Neural cell (in vitro differentiated cells): ENCODE measurements at regions not wholly inside any gene's neighbourhood (a gene's known extent, or its start where the extent isn't known, plus 50 kb on each side); places are given as distances from the start of the nearest gene placed in this dataset.

Source experiments
- H2AFZ ChIP-seq: fragments of 200-600, 300-800 bp; sonication (generic), shearing (Covaris generic); 2 replicates; pipeline ENCODE4 v1.6.0; 2014; ENCODE audit warnings: low read depth, mild to moderate bottlenecking, antibody characterized with exemption, low read length, moderate library complexity
- H3F3A ChIP-seq: fragments of 200-600 bp; shearing (Covaris generic); 2 replicates; pipeline ENCODE4 v1.6.1; 2016; ENCODE audit warnings: mild to moderate bottlenecking, moderate library complexity, mixed read lengths, antibody characterized with exemption, low read length; ENCODE audit not compliant: insufficient read depth, poor library complexity, severe bottlenecking
- H3K27ac ChIP-seq: fragments of 200-600, 300-800 bp; sonication (generic), shearing (Covaris generic); 2 replicates; pipeline ENCODE4 v1.5.1; 2014; ENCODE audit warnings: mild to moderate bottlenecking, low read length, moderate library complexity
- H3K27me3 ChIP-seq: fragments of 300-800, 200-600 bp; sonication (generic), shearing (Covaris generic); 2 replicates; pipeline ENCODE4 v1.6.0; 2014; ENCODE audit warnings: mild to moderate bottlenecking, low read depth, low read length, moderate library complexity; ENCODE audit not compliant: insufficient read depth
- H3K36me3 ChIP-seq: fragments of 300-800, 200-600 bp; sonication (generic), shearing (Covaris generic); 2 replicates; pipeline ENCODE4 v1.5.1; 2014; ENCODE audit warnings: mild to moderate bottlenecking, antibody characterized with exemption, low read length, moderate library complexity; ENCODE audit not compliant: insufficient read depth
- H3K4me2 ChIP-seq: fragments of 300-800, 200-600 bp; sonication (generic), shearing (Covaris generic); 2 replicates; pipeline ENCODE4 v1.6.0; 2014; ENCODE audit warnings: mild to moderate bottlenecking, low read length
- H3K4me3 ChIP-seq: fragments of 300-800, 200-600 bp; sonication (generic), shearing (Covaris generic); 2 replicates; pipeline ENCODE4 v1.5.1; 2014; ENCODE audit warnings: mild to moderate bottlenecking, low read length, moderate library complexity
- H3K79me2 ChIP-seq: fragments of 200-600 bp; shearing (Covaris generic); replicated peaks from 2 replicates; pipeline ENCODE4 v1.6.0; 2014; ENCODE audit warnings: mild to moderate bottlenecking, low read length, moderate library complexity; ENCODE audit not compliant: insufficient read depth
- H3K9ac ChIP-seq: fragments of 300-800, 200-600 bp; sonication (generic), shearing (Covaris generic); 2 replicates; pipeline ENCODE4 v1.6.1; 2016; ENCODE audit warnings: mild to moderate bottlenecking, low read length, mixed read lengths
- H3K9me2 ChIP-seq: fragments of 200-600 bp; shearing (Covaris generic); 2 replicates; pipeline ENCODE4 v1.6.1; 2016; ENCODE audit warnings: mild to moderate bottlenecking, low read length, mixed read lengths; ENCODE audit not compliant: insufficient read depth
- H3K9me3 ChIP-seq: fragments of 200-600, 300-800 bp; sonication (generic), shearing (Covaris generic); 2 replicates; pipeline ENCODE4 v1.6.1; 2016; ENCODE audit warnings: mild to moderate bottlenecking, mixed run types, low read length, moderate library complexity, mixed read lengths
- H4K20me1 ChIP-seq: fragments of 200-600 bp; shearing (Covaris generic); 2 replicates; pipeline ENCODE4 v1.6.1; 2016; ENCODE audit warnings: mild to moderate bottlenecking, mixed run types; ENCODE audit not compliant: insufficient read depth
- EP300 ChIP-seq: fragments of 450-650 bp; conservative IDR thresholded peaks from 2 replicates; pipeline ENCODE4 v1.6.1; 2014; ENCODE audit warnings: antibody characterized with exemption, mild to moderate bottlenecking, moderate library complexity; ENCODE audit not compliant: poor library complexity, severe bottlenecking
- EZH2 ChIP-seq: fragments of 200-600, 300-800 bp; shearing (Covaris generic), sonication (generic); IDR thresholded peaks from 2 replicates; pipeline ENCODE4 v1.6.1; 2014; ENCODE audit warnings: antibody characterized with exemption, low read length, borderline replicate concordance, mild to moderate bottlenecking; ENCODE audit not compliant: insufficient read depth, poor library complexity, severe bottlenecking
- MXI1 ChIP-seq: fragments of 450-650 bp; conservative IDR thresholded peaks from 2 replicates; pipeline ENCODE4 v1.6.1; 2014; ENCODE audit warnings: antibody characterized with exemption, mild to moderate bottlenecking; ENCODE audit not compliant: poor library complexity, severe bottlenecking
- POLR2AphosphoS5 ChIP-seq: IDR thresholded peaks from 2 replicates; pipeline ENCODE4 v1.6.1; 2012
- RAD21 ChIP-seq: fragments of 450-650 bp; conservative IDR thresholded peaks from 2 replicates; pipeline ENCODE4 v1.6.1; 2014; ENCODE audit warnings: antibody characterized with exemption, mild to moderate bottlenecking, moderate library complexity
- SMC3 ChIP-seq: fragments of 450-650 bp; conservative IDR thresholded peaks from 2 replicates; pipeline ENCODE4 v1.6.1; 2014; ENCODE audit warnings: antibody characterized with exemption, mild to moderate bottlenecking, moderate library complexity; ENCODE audit not compliant: poor library complexity
- TAF1 ChIP-seq: IDR thresholded peaks from 2 replicates; pipeline ENCODE4 v1.6.1; 2012; ENCODE audit warnings: low read depth
- TF ChIP-seq, protein P1 (sequence below): fragments of 450-650 bp; IDR thresholded peaks from 2 replicates; pipeline ENCODE4 v1.5.1; 2014; ENCODE audit warnings: antibody characterized with exemption, mild to moderate bottlenecking, moderate library complexity; ENCODE audit not compliant: poor library complexity, severe bottlenecking
- TF ChIP-seq, protein P2 (sequence below): IDR thresholded peaks from 2 replicates; pipeline ENCODE4 v1.6.1; 2012; ENCODE audit warnings: borderline replicate concordance

GRCh38 chr7:49714182-49714581 lies 59.3 kb upstream of the VWC2 start:
- Histone ChIP-seq H3F3A (no peaks in the 10 kb centered on the region), H3K9ac (no peak overlapping the region), H3K4me2 (no peak overlapping the region), H4K20me1 (no peaks in the 10 kb centered on the region), H2AFZ (no peak overlapping the region), H3K36me3 (no peaks in the 10 kb centered on the region), H3K9me2 (no peaks in the 10 kb centered on the region), H3K27me3 (no peaks in the 10 kb centered on the region), H3K27ac (no peak overlapping the region), H3K9me3 (no peaks in the 10 kb centered on the region), H3K4me3 (no peak overlapping the region), H3K79me2 (no peaks in the 10 kb centered on the region)
- TF ChIP-seq, protein P1, sequence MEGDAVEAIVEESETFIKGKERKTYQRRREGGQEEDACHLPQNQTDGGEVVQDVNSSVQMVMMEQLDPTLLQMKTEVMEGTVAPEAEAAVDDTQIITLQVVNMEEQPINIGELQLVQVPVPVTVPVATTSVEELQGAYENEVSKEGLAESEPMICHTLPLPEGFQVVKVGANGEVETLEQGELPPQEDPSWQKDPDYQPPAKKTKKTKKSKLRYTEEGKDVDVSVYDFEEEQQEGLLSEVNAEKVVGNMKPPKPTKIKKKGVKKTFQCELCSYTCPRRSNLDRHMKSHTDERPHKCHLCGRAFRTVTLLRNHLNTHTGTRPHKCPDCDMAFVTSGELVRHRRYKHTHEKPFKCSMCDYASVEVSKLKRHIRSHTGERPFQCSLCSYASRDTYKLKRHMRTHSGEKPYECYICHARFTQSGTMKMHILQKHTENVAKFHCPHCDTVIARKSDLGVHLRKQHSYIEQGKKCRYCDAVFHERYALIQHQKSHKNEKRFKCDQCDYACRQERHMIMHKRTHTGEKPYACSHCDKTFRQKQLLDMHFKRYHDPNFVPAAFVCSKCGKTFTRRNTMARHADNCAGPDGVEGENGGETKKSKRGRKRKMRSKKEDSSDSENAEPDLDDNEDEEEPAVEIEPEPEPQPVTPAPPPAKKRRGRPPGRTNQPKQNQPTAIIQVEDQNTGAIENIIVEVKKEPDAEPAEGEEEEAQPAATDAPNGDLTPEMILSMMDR: no peak
- no peak for TF ChIP-seq EZH2
- TF ChIP-seq EP300: no peak
- TF ChIP-seq MXI1: no peak
- TF ChIP-seq, protein P2, sequence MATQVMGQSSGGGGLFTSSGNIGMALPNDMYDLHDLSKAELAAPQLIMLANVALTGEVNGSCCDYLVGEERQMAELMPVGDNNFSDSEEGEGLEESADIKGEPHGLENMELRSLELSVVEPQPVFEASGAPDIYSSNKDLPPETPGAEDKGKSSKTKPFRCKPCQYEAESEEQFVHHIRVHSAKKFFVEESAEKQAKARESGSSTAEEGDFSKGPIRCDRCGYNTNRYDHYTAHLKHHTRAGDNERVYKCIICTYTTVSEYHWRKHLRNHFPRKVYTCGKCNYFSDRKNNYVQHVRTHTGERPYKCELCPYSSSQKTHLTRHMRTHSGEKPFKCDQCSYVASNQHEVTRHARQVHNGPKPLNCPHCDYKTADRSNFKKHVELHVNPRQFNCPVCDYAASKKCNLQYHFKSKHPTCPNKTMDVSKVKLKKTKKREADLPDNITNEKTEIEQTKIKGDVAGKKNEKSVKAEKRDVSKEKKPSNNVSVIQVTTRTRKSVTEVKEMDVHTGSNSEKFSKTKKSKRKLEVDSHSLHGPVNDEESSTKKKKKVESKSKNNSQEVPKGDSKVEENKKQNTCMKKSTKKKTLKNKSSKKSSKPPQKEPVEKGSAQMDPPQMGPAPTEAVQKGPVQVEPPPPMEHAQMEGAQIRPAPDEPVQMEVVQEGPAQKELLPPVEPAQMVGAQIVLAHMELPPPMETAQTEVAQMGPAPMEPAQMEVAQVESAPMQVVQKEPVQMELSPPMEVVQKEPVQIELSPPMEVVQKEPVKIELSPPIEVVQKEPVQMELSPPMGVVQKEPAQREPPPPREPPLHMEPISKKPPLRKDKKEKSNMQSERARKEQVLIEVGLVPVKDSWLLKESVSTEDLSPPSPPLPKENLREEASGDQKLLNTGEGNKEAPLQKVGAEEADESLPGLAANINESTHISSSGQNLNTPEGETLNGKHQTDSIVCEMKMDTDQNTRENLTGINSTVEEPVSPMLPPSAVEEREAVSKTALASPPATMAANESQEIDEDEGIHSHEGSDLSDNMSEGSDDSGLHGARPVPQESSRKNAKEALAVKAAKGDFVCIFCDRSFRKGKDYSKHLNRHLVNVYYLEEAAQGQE: no peak
- no peak for TF ChIP-seq TAF1
- TF ChIP-seq RAD21: no peak
- TF ChIP-seq SMC3: no peak
- TF ChIP-seq POLR2AphosphoS5: no peak

GRCh38 chr7:49715486-49715885 lies 58.0 kb upstream of the VWC2 start:
- Histone ChIP-seq H3K9me3 (no peaks in the 10 kb centered on the region), H3K9ac (no peak overlapping the region), H2AFZ (no peak overlapping the region), H3K27me3 (no peaks in the 10 kb centered on the region), H3K4me2 (no peak overlapping the region), H3K79me2 (no peaks in the 10 kb centered on the region), H3K36me3 (no peaks in the 10 kb centered on the region), H3K9me2 (no peaks in the 10 kb centered on the region), H3K27ac (no peak overlapping the region), H4K20me1 (no peaks in the 10 kb centered on the region), H3F3A (no peaks in the 10 kb centered on the region), H3K4me3 (no peak overlapping the region)
- TF ChIP-seq POLR2AphosphoS5 (no peak), EZH2 (no peak), TAF1 (no peak), SMC3 (no peak), EP300 (no peak)
- TF ChIP-seq, protein P1: no peak
